DMS 273 treated with DMSO at 0.1 percent for 48 hours (cell line): ENCODE measurements at regions not wholly inside any gene's neighbourhood (a gene's known extent, or its start where the extent isn't known, plus 50 kb on each side); places are given as distances from the start of the nearest gene placed in this dataset.
"Not testable (repeated sequence)": the region's sequence is repeated elsewhere in the genome, so short reads cannot be mapped to it uniquely, and the experiment has no call there.

Experiments used
- DNase-seq: peaks from one replicate; lab custom pipeline; 2025; lab: John Stamatoyannopoulos, UW

GRCh38 chr6:27674882-27675281 lies 202.0 kb upstream of the ZNF184 start:
- DNase-seq, result no peak

- DNase-seq, result peak; percentile 93
Measured at GRCh38 chr6:27672113-27672799, 199.4 kb upstream of the ZNF184 start.

GRCh38 chr6:27669624-27670301 lies 196.9 kb upstream of the ZNF184 start:
- DNase-seq, result no peak

GRCh38 chr6:27669295-27669623 lies 196.4 kb upstream of the ZNF184 start:
- DNase-seq, result peak; percentile 50

GRCh38 chr6:27668442-27669294 lies 195.8 kb upstream of the ZNF184 start:
- peak; percentile 59 for DNase-seq

GRCh38 chr6:27667657-27668441 lies 194.9 kb upstream of the ZNF184 start:
- no peak for DNase-seq

GRCh38 chr6:27667016-27667656 lies 194.2 kb upstream of the ZNF184 start:
- DNase-seq, result no peak

GRCh38 chr6:27662769-27663168 lies 189.9 kb upstream of the ZNF184 start:
- DNase-seq, result no peak

- DNase-seq, result not testable (repeated sequence)
Measured at GRCh38 chr6:27662212-27662611, 189.3 kb upstream of the ZNF184 start.

GRCh38 chr6:27653143-27653825 lies 180.4 kb upstream of the ZNF184 start:
- DNase-seq, result not testable (repeated sequence)

- DNase-seq, result peak; percentile 44
Measured at GRCh38 chr6:27651371-27651732, 178.4 kb upstream of the ZNF184 start.

GRCh38 chr6:27650620-27651370 lies 177.9 kb upstream of the ZNF184 start:
- peak; percentile 32 for DNase-seq

GRCh38 chr6:27644528-27644927 lies 171.6 kb upstream of the ZNF184 start:
- no peak for DNase-seq

GRCh38 chr6:27642744-27643456 lies 170.0 kb upstream of the ZNF184 start:
- no peak for DNase-seq

GRCh38 chr6:27635886-27636285 lies 163.0 kb upstream of the ZNF184 start:
- not testable (repeated sequence) for DNase-seq

- DNase-seq, result not testable (repeated sequence)
Measured at GRCh38 chr6:27633221-27633688, 160.3 kb upstream of the ZNF184 start.

GRCh38 chr6:27631609-27631916 lies 158.7 kb upstream of the ZNF184 start:
- no peak for DNase-seq

- DNase-seq, result peak; percentile 73
Measured at GRCh38 chr6:27630727-27631608, 158.1 kb upstream of the ZNF184 start.
